Stimulated activated CD4-positive, alpha-beta T cell treated with anti-CD3 and anti-CD28 coated beads, TNF-alpha, amount 100 ng/mL, for 1 hour (primary cell): ENCODE measurements at regions not wholly inside any gene's neighbourhood (a gene's known extent, or its start where the extent isn't known, plus 50 kb on each side); places are given as distances from the start of the nearest gene placed in this dataset.
"Not testable (repeated sequence)": the region's sequence is repeated elsewhere in the genome, so short reads cannot be mapped to it uniquely, and the experiment has no call there.

Experiments used
- DNase-seq, 3 donors: peaks; one replicate each; pipeline ENCODE4 v3.0.0-alpha.2; 2020; ENCODE audit warnings: low read depth in 3 of 3, low spot score in 1 of 3

DNA sequence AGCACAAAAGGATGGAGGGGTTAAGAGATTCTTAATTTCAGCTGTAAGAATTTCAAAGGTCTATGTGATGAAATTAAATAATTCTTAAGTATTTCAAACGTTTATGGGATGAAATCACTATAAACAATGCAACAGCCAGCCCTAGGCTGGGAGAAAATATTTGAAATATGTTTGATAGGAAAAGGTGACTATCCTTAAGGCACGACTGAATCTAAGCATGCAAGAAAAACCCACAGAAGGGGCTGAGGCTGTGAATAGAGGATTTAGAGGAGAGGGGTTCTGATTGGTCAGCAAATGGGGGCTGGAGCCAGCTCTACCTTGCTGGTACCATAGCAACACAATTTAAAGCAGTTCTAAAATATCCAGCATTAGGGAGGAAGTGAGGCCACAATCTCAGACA lies 220.8 kb upstream of the ATP10A start:
- DNase-seq, result no peak

DNA sequence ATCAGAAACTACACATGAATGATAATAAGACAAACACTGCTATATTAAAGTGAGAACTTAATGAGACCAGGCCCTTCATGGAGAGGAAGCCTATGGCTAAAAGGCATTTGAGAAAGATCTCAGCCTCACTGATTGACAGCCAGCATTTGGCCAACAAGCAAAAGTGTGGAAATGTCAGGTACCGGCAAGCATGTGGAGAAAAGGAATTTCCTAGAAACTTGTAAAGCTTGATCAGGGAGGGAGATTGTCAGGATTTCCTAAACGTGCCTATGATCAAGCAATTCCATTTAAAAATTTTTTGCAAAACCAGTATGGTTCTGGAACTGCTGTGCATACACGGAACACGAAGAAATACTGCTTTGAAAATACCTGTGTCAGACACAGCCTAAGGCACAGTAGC lies 220.3 kb upstream of the ATP10A start:
- DNase-seq, result no peak

DNA sequence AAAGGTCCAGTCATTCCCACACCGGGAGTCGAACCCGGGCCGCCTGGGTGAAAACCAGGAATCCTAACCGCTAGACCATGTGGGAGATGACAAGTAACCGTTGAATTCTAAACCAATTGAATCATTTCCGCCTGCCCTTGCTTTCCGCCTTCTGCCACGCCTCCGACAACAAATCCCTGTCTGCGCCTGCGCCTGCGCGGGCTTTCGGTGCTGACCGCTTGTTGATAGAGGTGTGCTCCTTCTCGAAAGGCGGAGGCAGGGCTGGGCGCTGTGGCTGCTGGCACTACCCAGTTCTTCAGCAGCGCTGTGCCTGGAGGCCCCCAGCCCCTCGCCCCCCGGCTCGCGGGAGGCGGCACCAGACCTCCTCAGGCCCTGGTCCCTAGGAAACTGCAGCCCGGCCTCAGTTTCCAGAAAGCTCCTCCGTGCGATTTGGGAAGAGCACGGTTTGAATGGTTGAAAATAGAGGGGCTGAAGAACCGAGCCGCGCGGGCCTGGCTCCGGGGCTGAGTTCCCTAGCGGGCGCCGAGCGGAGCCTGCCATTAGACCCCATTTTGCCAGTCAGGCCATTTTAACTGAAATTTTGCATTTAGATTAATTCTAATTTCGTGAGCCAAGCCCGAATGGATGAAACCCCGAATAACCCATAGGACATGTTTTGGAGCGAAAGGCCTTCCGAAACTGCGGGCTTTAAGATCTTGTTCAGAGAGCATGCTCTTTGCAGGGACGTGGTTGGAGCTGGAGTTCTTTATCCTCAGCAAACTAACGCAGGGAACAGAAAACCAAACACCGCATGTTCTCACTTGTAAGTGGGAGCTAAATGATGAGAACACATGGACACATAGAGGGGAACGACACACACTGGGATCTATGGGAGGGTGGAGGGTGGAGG lies 219.3 kb upstream of the ATP10A start:
- DNase-seq, result peak; percentile 86 to 92 (median 91)

DNA sequence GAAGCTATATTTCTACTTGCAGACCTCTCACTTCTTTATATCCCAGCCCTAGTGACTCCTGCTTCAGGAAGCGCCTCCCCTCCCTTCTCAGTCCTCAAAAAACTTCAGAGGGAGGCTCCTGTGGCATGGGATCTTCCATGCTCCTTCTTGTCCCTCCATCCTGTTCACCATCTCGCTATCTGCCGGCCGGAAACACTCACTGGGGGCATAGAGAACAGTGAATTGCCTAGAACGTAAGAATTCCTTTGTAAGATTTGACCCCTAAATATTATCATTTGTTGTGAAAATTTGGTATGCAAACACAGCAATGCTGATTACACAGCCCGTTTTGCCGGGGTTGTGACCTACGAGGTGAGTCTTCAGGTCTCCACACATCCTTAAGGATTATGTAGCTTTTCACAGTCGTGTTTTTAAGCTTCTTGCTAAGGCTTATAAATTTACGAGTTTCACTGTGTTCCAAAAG lies 218.7 kb upstream of the ATP10A start:
- DNase-seq, result no peak

DNA sequence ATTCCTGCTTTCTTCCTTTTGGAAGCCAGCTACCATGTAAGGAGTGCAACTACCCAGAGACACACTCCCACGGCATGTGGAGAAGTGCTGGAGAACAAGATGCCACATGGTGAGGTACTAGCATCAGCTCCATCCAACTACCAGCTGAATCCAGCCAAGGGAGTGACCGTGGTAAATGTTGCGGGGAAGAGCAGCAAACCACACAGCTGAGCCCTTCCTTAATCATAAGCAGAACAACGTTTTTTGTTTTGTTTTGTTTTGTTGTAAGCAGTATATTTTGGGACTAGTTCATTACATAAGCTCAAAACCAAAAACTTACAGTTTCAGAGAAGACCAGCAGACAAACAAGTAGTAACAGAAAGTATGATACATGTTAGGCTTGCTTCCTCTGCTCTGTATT lies 212.6 kb upstream of the ATP10A start:
- DNase-seq, result no peak

DNA sequence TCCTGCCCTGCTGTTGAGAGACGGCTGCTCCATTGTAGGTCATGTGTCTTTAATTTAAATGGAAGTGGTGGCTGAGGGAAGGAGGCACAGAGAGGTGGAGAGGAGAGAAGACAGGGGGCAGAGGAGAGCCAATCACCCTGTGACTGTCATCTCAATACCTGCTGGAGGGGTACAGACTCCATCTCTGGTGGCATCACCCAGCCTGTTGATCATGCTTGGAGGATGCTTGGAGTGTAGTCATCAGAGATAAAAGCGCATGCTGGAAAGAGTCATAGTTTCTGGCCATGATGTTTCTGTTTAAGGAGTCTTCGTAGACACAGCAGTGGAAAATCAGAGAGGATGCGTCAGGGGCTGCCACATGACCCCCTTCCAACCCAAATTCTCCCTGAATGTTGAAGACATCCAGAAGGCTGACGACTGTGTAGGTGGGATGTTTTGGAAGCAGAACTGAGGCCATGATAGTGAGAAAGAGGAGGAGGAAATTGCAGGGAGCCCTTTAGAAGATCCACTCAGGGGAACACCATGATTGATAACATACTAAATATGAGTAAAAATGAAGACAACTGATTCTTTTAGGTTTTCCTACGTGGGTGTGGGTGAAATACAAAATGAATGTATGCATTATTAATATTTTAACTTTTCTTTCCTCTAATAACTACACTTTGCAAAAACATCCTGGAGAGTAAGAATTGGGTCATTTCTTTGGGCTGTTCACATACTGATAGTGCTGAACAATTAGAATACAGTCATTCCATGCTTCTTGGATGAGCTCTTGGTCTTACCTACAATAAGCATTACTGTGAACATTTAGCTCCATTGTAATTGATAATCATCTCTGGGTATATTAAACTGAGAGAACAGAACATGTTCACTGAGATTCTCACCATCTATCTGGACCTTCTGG lies 210.6 kb upstream of the ATP10A start:
- DNase-seq, result no peak

DNA sequence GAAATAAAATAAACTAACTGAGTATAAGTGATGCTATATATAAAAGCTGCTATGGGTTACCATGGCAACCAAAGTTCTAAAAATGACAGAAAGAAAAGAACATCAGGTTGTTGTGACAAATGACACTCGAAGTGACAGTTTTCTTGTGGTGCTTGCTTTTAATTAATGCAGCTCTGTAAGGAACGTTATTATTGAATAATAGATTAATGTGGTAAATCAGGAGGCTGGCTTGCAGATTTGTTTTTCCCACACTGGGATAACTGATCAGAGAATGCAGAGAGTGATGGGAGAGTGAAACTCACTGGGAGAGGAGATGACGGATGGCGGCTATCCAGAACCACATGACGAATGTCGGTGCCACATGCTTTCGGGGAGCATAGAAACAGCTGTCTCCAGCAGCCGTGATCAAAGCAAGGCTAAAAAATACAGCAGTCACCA lies 207.0 kb upstream of the ATP10A start:
- DNase-seq, result no peak

DNA sequence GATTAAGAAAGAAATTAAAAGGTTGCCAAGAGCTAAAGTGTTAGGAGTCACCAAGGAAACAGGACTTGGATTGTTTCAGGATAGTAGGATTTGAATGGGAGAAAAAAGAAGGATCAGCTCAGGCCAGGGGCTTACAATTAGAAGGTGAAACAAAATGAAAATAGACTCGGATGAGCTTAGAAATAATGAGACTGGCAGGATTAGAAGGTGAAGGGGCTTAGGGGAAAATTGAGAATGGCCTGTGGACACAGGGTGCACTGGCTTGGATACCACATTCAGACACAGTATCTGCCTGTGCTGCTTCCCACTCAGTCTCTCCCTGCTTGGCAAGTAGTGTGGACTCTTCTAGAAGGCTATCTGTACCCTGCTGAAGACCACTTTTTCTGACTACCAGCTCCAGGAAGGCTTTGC lies 206.1 kb upstream of the ATP10A start:
- no peak for DNase-seq

DNA sequence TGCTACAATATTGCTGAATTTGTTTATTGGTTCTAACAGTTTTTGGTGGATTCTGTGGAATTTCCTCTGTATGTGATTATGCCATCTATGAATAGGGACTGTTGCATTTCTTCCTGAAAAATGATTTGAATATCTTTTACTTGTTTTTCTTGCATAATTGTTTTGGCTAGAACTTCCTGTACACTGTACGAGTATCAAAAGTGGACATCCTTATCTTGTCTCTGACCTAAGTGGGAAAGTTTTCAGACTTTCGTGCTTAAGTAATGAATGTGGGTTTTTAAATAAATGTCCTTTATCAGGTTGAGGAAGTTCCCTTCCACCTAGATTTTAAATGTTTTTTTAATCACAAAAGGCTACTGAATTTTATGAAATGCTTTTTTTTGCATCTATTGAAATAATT lies 203.8 kb upstream of the ATP10A start:
- no peak for DNase-seq

DNA sequence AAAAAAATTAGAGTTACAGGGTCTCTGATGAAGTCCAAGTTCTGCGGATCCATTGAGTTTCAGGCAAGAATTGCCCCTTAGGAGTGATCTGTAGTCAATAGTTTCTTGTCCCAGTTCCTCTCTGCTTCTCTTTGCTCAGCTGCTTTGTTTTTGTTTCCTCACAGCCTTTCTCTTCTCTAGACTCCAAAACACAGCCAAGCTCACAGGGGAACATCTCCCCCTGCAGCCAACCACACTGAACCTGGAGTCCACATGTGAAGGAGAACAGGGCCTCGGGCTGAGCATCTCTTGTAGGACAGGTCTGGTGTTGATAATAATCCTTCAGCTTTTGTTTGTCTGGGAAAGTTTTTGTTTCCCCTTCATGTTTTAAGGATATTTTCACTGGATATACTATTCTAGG lies 202.6 kb upstream of the ATP10A start:
- no peak for DNase-seq

DNA sequence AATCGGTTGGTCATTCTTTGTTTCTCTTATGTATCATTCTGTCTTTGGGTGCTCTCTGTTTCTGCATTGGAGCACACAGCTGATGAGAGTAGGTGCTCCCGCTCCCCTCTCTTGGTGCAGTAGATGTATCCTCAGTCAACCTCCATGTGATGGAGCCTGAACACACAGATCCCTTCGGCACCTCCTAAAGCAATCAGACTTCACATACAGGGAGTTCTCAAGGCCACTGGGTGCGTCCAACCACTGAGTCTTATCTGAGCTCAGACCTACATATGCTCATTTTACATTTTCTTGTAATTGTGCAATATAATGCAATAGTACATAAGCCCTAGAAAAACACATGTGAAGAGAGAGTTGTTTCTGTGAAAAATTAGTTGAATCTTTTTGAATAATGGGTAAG lies 198.1 kb upstream of the ATP10A start:
- no peak for DNase-seq

DNA sequence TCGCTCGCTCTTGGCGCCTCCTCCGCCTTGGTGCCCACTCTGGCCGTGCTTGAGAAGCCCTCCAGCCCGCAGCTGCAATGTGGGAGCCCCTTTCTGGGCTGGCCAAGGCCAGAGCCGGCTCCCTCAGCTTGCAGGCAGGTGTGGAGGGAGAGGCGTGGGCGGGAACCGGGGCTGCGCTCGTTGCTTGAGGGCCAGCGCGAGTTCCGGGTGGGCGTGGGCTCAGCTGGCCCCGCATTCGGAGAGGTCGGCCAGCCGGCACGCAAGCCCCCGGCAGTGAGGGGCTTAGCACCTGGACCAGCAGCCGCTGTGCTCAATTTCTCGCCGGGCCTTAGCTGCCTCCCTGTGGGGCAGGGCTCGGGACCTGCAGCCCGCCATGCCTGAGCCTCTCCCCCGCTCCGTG lies 193.6 kb upstream of the ATP10A start:
- not testable (repeated sequence) for DNase-seq

DNA sequence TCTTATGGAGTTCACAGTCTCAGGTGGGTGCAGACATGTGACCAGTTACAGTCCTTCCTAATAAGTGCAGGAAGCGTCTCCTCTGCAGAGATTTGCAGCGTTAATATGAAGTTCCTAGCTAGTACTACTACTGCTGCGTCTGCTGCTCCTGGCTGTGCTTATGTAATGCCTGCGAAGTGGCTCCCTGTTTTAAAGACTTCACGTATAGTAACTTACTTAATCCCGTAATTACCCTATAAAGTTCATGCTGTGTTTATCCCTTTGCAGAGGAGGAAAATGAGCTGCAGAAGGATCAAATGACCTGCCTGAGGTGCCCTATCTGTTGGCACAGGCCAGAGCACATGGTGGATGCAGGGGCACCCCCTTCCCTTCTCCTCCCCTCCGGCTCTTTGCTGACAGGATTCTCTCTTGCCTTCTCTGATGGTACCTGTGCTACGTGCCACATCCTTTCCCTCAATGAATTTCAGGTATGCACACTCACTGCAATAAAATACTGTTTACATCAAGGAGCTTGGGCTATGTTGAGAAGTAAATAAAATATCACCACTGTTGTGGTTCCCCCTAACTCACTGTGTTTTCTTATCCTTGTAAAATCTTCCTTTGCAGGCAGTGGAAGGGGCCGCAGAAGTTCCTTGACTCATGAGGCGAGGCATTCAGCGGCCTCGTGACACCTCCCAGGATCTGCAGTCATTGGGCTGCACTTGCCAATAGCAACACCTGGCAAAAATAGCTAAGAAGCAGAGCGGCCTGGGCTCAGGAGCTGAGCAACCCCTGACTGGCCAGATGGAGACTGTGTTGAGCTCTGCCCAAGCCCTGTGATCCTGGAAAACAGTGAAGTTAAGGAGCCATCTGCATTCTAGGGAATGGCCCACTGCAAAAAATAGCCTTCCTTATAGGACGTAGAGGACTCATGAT lies 188.9 kb upstream of the ATP10A start:
- no peak for DNase-seq

DNA sequence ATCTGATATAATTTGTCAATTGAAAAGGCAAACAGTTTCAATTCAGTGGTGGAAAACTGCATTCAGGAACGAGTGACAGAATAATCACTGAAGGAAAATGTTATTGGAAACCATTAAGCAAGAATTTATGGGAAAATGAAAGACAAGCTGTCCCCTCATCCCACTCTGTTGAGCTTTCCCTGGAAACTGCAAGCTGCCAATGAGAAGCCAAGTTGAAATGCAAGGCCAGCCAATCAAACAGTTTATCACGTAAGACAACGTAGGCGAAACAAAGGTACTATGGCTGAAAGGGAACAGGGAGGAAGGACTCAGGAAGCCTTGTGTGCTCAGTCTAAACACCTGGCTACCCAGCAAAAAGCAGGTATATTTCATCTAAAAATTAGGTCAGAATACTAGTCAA lies 187.9 kb upstream of the ATP10A start:
- DNase-seq, result no peak

DNA sequence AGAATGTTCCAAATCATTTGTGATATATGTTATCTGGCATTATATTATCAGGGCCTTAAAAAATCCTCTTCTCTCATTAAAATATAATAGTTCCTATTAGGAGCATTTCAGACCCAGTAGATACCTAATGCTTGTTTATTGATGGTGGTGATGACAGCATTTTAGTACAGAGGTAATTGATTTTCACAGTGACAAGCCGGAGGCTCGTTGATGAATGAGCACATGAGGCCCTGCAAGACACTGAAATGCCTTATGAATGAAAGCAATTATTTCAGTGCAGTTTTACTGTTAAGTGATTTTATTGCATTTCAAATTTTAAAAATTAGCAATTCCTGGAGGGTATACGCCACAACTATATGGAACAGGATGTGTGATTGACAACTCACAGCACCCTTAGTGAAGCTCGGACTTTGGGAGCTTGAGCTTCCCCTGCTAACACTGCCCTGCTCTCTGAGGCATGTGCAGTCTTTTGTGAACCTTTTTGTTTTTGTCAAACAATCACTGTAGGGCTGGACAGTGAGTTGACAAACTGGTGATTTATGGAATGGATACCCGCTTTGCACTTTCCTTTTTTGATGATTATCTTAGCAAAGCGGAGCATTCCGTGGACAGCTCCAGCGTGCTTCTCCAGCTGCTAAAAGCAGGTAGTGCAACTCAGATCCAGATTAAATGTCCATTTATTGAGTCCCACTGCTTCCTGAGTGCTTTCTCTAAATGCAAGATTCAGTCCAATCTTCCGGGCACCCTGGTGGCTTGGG lies 187.0 kb upstream of the ATP10A start:
- no peak for DNase-seq

DNA sequence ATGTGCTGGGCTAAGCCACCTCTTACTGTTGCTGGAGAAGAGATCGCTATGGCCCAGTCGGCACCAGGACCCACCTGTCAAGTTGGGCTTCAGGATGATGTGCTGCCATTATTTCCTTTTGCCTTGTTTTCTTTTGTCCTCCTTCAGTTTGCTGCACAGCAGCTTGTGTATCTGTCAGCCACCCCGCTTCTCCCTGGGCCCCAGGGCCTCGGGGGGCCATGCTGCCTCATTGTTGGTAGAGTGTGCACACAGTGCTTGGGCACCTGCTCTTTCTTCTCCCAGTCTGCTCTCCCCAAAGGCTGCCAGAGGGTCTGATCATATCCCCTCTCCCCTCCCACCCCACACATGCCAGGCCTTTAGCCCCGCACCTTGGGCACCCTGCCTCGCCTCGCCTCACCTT lies 185.5 kb upstream of the ATP10A start:
- no peak for DNase-seq

DNA sequence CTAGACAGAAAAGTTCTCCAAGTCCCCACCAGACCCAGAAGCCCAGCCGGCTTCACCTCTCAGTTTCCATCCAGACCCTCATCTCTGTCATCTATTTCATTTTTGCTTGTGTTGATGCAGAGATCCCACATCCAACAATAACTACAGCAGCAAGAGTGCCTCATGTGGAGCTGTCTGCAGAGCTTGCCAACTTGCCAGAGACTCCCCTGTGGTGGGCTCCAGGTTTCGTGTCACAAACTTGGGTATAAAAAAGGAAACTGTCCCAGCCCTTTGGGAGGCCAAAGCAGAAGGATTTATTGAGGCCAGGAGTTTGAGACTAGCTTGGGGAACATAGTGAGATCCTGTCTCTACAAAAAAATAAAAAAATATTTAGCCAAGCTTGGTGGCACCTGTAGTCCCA lies 182.4 kb upstream of the ATP10A start:
- DNase-seq, result no peak

DNA sequence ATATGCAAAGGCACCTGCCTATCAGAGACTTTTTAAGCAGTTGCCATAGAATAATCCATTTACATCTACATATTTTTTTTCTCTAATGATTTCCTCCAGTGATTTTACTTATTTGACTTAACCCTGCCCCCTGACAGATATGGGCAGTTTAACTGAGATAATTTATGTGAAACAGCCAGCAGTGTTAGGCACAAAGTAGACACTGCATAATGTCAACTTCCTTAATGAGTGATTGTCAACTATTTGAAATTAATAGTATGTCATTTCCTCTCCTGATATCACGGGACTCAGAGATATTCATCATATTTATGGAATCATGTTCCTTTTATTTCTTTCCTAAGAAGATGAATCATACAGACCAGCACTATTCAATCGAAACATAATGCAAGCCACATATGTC lies 179.9 kb upstream of the ATP10A start:
- no peak for DNase-seq

DNA sequence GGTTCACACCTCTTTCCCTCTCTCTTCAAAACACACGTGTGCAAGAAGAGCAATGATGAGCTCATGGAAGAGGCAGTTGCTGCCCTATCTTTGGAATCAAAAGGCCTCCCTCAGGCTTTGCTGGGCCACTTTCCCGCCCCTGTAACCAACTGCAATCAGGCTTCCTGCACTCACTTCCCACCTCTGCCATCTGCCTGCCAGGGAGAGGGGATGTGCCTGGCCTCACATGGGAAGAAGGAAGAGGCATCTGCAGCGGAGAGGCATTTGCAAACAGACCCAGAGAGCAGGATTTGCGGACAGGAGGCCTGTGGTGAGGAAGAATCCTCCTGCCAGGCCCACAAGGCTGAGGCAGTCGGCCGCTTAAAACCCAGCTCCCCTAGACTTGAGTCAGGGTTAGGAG lies 175.6 kb upstream of the ATP10A start:
- no peak for DNase-seq

DNA sequence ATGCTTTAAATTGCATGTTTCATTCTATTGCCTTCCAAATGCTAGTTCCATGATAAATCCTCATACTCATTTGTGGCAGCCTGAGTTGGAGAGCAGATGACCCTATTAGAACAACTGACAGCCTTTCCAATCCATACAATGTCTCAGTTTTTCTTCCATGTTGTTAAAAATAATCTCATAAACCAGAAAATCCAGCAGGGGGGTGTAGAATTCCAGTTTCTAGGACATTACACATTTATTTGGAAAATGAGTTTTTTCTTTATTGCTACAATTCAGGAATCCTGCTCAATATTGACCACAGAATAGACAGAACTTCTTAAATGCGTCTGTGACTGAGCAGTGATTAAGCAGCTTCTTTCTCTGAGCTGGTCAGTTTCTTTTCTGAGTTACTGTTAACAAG lies 174.2 kb upstream of the ATP10A start:
- DNase-seq, result no peak
